Parathyroid adenoma (tissue), 2 donors: ENCODE measurements at regions not wholly inside any gene's neighbourhood (a gene's known extent, or its start where the extent isn't known, plus 50 kb on each side); places are given as distances from the start of the nearest gene placed in this dataset.

ENCODE experiments used
- H2AFZ ChIP-seq: fragments of 300-600 bp; sonication (generic); one replicate; pipeline ENCODE4 v1.7.0; 2017; ENCODE audit warnings: antibody characterized with exemption, mild to moderate bottlenecking
- H3K27ac ChIP-seq: fragments of 300-600 bp; sonication (generic); one replicate; pipeline ENCODE4 v1.7.0; 2017
- H3K27me3 ChIP-seq: fragments of 300-600 bp; sonication (generic); one replicate; pipeline ENCODE4 v1.7.0; 2017; ENCODE audit warnings: low read length; ENCODE audit not compliant: control insufficient read depth, insufficient read depth
- H3K36me3 ChIP-seq: fragments of 300-600 bp; sonication (generic); one replicate; pipeline ENCODE4 v1.7.0; 2017; ENCODE audit warnings: low read length; ENCODE audit not compliant: control insufficient read depth, insufficient read depth
- H3K4me1 ChIP-seq: fragments of 300-600 bp; sonication (generic); one replicate; pipeline ENCODE4 v1.7.0; 2017; ENCODE audit warnings: control low read depth
- H3K4me2 ChIP-seq: fragments of 300-600 bp; sonication (generic); one replicate; pipeline ENCODE4 v1.7.0; 2017; ENCODE audit warnings: low read length
- H3K4me3 ChIP-seq: fragments of 300-600 bp; sonication (generic); one replicate; pipeline ENCODE4 v1.7.0; 2017; ENCODE audit warnings: low read depth, low read length
- H3K79me2 ChIP-seq: fragments of 300-600 bp; sonication (generic); one replicate; pipeline ENCODE4 v1.7.0; 2017; ENCODE audit warnings: control low read depth
- H3K9ac ChIP-seq: fragments of 300-600 bp; sonication (generic); one replicate; pipeline ENCODE4 v1.7.0; 2017; ENCODE audit warnings: mild to moderate bottlenecking
- H3K9me3 ChIP-seq: fragments of 300-600 bp; sonication (generic); one replicate; pipeline ENCODE4 v1.7.0; 2017; ENCODE audit warnings: low read length; ENCODE audit not compliant: control insufficient read depth
- TF ChIP-seq, protein P1 (sequence below): fragments of 300-600 bp; sonication (generic); IDR thresholded peaks from one replicate; pipeline ENCODE4 v1.7.0; 2017; ENCODE audit warnings: antibody characterized with exemption, mild to moderate bottlenecking
- donor health status: primary hyperparathyroidism.

DNA sequence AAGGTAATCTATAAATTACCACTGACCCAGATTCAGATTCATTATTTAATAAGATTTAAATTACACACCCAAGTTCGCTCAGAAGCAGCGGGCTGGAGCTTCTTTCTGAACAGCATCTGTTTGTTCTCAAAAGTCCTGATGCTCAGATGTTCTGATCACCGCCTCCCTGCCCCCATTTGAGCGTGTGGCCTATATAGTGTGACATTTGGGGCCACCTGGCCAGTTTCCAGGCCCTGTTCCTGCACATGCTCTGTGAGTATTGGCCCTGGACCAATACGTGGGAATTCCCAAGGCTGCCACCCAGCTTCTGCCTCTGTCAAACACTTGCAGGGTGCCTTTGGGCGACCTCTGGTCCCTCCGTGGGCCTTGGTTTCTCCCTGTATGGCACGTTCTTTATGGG, 228.8 kb downstream of the TFAP2C start:
- Histone ChIP-seq H3K9me3 (no peaks in the 10 kb centered on the region), H3K4me3 (no peak overlapping the region), H3K4me1 (no peaks in the 10 kb centered on the region), H3K4me2 (no peak overlapping the region), H3K27me3 (no peaks in the 10 kb centered on the region), H3K9ac (no peak overlapping the region), H3K27ac (no peak overlapping the region), H2AFZ (no peak overlapping the region), H3K79me2 (no peaks in the 10 kb centered on the region), H3K36me3 (no peaks in the 10 kb centered on the region)
- TF ChIP-seq, protein P1, sequence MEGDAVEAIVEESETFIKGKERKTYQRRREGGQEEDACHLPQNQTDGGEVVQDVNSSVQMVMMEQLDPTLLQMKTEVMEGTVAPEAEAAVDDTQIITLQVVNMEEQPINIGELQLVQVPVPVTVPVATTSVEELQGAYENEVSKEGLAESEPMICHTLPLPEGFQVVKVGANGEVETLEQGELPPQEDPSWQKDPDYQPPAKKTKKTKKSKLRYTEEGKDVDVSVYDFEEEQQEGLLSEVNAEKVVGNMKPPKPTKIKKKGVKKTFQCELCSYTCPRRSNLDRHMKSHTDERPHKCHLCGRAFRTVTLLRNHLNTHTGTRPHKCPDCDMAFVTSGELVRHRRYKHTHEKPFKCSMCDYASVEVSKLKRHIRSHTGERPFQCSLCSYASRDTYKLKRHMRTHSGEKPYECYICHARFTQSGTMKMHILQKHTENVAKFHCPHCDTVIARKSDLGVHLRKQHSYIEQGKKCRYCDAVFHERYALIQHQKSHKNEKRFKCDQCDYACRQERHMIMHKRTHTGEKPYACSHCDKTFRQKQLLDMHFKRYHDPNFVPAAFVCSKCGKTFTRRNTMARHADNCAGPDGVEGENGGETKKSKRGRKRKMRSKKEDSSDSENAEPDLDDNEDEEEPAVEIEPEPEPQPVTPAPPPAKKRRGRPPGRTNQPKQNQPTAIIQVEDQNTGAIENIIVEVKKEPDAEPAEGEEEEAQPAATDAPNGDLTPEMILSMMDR, result no peak

DNA sequence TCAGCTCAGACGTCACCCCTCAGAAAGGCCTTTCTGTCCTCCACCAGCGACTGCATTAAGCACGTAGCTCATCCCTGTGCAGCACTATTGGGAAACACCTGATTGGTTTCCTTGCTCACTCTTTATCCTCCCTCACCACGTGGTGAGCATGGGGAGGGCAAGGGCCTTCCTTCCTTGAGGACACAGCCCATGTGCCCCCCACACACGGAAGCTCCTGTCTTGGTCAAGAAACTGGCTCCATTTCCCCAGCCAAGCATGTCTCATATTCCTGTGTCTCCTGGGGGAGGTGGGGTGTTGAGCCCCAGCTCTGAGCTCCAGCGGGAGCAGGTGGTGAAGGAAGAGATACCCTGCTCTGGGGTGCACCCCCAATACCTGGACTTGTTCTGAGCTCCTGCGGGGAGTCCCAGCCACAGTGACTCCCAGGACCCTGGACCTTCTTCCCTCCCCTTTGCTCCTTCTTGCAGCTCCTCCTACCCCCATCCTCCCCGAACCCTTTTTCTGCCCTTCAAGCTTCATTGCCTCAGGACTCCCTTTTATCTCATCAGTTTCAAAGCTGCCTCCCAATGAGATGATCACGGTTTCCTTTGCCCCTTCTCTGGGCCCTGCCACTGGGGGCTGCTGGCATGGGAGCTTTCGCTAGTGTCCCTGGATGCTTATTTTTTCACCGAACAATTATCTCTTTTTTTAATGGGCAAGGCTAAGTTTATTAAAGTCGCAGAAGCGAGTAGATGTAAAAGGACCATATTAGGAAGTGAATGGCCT, 230.1 kb downstream of the TFAP2C start:
- TF ChIP-seq, protein P1, result no peak
- no peak overlapping the region for H3K27ac ChIP-seq

DNA sequence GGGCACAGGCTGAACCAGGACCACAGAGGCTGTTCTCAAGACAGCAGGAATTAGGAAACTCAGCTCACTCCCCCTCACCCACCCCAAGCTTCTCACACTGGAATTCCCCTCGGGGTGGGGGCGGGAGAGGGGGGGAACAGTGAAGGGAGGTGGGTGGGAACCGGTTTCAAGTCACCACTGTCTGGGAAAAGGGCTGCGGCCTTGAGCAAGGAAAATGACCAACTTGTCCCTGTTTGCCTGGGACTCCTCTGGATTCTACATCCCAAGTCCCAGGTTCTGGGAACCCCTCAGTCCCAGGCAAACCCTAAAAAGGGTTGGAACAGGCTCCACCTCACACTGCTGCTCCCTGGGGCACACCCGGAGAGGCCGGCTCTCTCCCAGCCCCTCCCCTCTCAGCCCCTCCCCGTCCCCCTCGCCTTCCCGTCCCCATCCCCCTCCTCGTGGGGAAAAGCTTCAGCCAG, 230.7 kb downstream of the TFAP2C start:
- Histone ChIP-seq H3K79me2 (no peaks in the 10 kb centered on the region), H3K9me3 (no peaks in the 10 kb centered on the region), H3K4me3 (no peak overlapping the region), H3K9ac (no peak overlapping the region), H2AFZ (no peak overlapping the region), H3K36me3 (no peaks in the 10 kb centered on the region), H3K4me2 (no peak overlapping the region), H3K4me1 (no peaks in the 10 kb centered on the region), H3K27me3 (no peaks in the 10 kb centered on the region), H3K27ac (no peak overlapping the region)
- TF ChIP-seq, protein P1, result no peak

More for the DNA sequence above, 230.1 kb downstream of the TFAP2C start:
- Histone ChIP-seq H3K27me3 (no peaks in the 10 kb centered on the region), H3K4me2 (no peak overlapping the region), H3K9me3 (no peaks in the 10 kb centered on the region), H3K4me3 (no peak overlapping the region), H3K36me3 (no peaks in the 10 kb centered on the region), H3K4me1 (no peaks in the 10 kb centered on the region), H2AFZ (no peak overlapping the region), H3K9ac (no peak overlapping the region), H3K79me2 (no peaks in the 10 kb centered on the region)

DNA sequence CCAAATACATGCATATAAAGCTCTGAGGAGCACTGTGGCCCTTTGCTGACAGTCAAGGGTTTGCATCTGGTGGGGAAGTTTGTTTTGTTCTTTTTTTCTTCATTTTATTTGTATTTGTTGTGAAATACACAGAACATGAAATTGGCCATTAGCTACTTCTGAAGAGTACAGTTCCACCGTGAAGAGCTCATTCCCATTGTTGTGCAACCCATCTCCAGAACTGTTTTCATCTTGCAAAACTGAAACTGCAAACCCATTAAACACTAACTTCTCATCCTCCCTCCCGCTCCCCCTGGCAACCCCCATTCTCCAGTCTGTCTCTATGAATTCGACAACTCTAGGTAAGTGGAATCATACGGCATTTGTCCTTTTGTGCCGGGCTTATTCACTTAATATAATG, 231.3 kb downstream of the TFAP2C start:
- H3K4me1 ChIP-seq, result no peaks in the 10 kb centered on the region
- H3K27me3 ChIP-seq, result no peaks in the 10 kb centered on the region
- no peak overlapping the region for H3K4me2 ChIP-seq
- H3K4me3 ChIP-seq, result no peak overlapping the region
- H3K27ac ChIP-seq, result no peak overlapping the region
- TF ChIP-seq, protein P1, result no peak
- H2AFZ ChIP-seq, result no peak overlapping the region
- H3K79me2 ChIP-seq, result no peaks in the 10 kb centered on the region
- H3K9me3 ChIP-seq, result no peaks in the 10 kb centered on the region
- no peaks in the 10 kb centered on the region for H3K36me3 ChIP-seq
- H3K9ac ChIP-seq, result no peak overlapping the region

DNA sequence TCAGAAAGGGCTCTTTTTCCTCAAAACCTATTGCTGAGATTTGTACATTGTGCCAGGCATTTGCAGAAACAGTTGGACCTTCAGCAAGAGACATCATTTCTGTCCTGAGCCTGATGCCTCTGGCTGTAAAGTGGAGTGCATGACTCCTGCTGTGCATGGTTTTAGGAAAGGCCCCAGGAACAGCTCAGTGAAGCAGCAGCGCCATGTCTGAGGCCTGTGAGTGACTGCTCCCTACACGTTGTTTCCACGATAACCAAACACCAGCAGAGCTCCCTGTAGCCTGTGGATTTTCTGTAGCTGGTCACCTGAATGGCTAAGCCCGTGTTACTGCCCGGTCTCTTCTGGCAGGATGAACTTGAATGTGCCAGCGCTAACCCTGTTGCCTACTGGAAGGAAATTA, 232.5 kb downstream of the TFAP2C start:
- no peak overlapping the region for H3K9ac ChIP-seq
- no peaks in the 10 kb centered on the region for H3K27me3 ChIP-seq
- no peak overlapping the region for H2AFZ ChIP-seq
- no peaks in the 10 kb centered on the region for H3K9me3 ChIP-seq
- H3K4me3 ChIP-seq, result no peak overlapping the region
- H3K79me2 ChIP-seq, result no peaks in the 10 kb centered on the region
- TF ChIP-seq, protein P1, result no peak
- H3K27ac ChIP-seq, result no peak overlapping the region
- H3K4me1 ChIP-seq, result no peaks in the 10 kb centered on the region
- H3K36me3 ChIP-seq, result no peaks in the 10 kb centered on the region
- H3K4me2 ChIP-seq, result no peak overlapping the region
